RCC 7860 (cell line): ENCODE measurements at regions not wholly inside any gene's neighbourhood (a gene's known extent, or its start where the extent isn't known, plus 50 kb on each side); places are given as distances from the start of the nearest gene placed in this dataset.

Source experiments
- DNase-seq: peaks from one replicate; pipeline ENCODE4 v3.0.0-alpha.2; 2015; ENCODE audit warnings: low spot score
- FAIRE-seq: peaks from 2 replicates; lab custom pipeline; 2012; peaks lifted over from hg19 to GRCh38; lab: Jason Lieb, UNC

DNA sequence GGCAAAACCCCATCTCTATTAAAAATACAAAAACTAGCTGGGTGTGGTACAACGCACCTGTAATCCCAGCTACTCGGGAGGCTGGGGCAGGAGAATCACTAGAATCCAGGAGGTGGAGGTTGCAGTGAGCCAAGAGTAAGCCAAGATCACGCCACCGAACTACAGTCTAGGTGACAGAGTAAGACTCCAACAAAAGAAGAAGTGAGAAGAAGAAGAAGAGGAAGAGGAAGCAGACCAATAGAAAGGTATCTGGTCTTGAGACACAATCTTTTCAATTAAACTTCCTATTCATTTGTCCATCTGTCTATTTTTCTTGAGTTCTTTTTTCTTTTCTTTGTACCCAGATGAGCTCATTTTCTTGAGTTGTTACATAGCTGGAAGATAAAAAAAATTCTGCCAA lies 55.7 kb upstream of the ACADM start:
- FAIRE-seq = no peak
- DNase-seq = no peak

DNA sequence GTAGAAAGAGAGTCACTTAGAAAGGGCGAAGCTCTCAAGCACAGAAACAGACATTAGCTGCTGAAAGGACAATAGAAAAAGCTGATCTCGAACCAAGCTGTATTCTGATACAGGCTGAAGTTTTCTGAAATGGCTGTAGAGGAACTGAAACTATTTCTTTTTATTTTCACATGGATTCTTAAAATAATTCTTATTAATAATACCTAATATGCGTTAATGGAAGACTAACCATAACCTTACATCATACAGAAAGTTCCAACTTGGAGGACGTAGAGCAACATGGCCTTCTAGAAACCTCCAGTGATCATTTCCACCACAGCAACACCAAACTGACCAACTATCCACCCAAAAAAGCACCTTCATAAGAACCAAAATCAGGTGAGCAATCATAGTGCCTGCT lies 52.8 kb upstream of the ACADM start:
- FAIRE-seq (no peak), DNase-seq (no peak)

DNA sequence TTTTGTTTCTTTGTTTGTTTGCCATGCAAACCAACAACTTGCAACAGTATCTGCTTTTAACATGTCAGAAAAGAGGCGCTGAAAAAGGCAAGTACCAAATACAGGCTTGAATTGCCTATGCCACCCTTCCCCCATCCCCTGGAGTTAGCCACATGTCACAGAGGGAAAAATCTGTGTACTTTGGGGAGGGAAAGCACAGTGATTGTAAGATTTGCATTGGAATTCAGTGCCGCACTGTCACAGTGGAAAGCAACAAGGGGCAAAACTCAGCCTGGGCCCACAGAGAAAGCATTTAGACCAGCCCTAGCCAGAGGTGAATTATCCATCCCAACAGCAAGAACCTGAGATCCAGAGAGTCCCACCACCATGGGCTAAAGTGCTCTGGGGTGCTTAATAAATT lies 52.4 kb upstream of the ACADM start:
- no peak for DNase-seq
- FAIRE-seq = no peak

DNA sequence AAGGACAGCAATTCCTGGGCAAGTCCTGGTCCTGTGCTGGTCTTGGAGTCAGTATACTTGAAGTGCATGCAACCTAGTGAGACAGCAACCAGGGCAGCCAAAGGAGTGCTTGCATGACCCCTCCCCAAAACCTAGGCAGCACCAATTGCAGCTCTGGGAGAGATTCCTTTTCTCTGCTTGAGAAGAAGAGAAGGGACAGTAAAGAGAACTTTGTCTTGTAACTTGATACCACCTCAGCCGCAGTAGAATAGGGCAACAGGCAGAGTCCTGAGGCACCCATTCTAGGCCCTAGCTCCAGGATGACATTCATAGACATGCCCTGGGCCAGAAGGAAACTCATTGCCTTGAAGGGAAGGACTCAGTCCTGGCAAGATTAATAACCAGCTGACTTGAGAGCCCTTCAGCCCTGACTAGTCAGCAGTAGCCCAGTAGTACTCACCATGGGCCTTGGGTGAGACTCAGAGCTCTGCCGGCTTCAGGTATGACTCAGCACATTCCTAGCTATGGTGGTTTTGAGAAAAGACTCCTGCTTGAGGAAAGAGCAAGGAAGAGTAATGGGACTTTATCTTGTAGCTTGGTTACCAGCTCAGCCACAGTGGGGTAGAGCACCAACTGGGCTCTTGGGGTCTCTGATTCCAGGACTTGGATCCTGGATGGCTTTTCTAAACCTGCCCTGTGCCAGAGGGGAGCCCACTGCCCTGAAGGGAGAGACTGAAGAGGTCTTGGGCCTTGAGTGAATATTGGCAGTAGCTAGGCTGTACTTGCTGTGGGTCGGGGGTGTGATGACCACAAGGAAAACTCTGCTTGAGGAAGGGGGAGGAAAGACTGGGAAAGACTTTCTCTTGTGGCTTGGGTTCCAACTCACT lies 51.7 kb upstream of the ACADM start:
- peak; percentile 84 for FAIRE-seq

DNA sequence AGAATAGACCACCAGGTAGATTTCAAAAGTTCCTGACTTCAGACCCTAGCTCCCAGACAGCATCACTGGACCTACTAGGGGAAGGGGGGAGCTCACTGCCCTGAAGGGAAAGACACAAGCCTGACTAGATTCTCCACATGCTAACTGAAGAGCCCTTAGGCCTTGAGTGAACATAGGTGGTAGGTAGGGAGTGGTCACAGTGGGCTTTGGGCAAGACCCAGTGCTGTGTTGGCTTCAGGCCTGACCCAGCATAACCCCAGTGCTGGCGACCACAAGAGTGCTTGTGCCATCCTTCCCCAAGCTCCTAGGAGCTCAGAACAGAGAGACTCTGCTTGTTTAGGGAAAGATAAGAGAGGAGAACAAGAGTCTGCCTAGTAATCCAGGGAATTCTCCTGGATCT lies 51.1 kb upstream of the ACADM start:
- FAIRE-seq (no peak), DNase-seq (no peak)

More for the DNA sequence above, 51.7 kb upstream of the ACADM start:
- peak; percentile 90 for DNase-seq

DNA sequence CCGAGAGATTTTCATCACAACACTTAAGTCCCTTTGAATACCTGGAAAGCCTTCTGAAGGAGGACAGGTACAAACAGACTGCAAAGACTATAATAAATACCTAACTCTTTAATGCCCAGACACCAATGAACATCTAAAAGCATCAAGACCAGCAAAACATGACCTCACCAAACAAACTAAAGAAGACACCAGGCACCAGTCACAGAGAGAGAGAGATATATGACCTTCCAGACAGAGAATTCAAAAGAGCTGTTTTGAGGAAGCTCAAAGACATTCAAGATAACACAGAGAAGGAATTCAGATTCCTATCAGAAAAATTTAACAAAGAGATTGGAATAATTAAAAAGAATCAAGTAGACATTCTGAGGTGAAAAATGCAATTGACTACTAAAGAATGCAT lies 50.6 kb upstream of the ACADM start:
- no peak for FAIRE-seq

More for the DNA sequence above, 50.6 kb upstream of the ACADM start:
- no peak for DNase-seq
